ENCODE measurements at regions not wholly inside any gene's neighbourhood (a gene's known extent, or its start where the extent isn't known, plus 50 kb on each side); places are given as distances from the start of the nearest gene placed in this dataset.

DNA sequence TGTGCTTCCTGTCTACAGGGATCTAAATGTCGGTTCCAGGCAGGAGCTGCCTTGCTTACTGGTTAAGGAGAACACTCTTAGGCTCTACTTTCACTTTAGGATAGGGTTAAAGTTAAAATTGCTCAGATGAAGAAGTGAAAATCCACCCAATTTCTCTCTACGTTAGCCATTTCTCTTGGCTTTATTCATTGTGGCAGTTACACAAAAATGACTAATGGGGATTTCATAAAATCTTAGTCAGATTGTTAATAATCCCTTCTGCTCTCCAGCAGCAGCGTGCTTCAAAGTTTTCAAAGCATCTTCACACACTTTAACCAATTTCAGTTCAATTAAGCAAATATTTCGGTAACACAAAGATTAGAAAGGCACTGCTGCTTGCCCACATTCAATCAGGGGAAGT, 58.4 kb upstream of the RCN1 start:
- TF ChIP-seq, protein P1, sequence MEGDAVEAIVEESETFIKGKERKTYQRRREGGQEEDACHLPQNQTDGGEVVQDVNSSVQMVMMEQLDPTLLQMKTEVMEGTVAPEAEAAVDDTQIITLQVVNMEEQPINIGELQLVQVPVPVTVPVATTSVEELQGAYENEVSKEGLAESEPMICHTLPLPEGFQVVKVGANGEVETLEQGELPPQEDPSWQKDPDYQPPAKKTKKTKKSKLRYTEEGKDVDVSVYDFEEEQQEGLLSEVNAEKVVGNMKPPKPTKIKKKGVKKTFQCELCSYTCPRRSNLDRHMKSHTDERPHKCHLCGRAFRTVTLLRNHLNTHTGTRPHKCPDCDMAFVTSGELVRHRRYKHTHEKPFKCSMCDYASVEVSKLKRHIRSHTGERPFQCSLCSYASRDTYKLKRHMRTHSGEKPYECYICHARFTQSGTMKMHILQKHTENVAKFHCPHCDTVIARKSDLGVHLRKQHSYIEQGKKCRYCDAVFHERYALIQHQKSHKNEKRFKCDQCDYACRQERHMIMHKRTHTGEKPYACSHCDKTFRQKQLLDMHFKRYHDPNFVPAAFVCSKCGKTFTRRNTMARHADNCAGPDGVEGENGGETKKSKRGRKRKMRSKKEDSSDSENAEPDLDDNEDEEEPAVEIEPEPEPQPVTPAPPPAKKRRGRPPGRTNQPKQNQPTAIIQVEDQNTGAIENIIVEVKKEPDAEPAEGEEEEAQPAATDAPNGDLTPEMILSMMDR (IDR thresholded peaks at IDR 0.05), result no peak
- TF ChIP-seq POLR2A (IDR thresholded peaks at IDR 0.05), result no peak
- DNase-seq, result no peak
- Histone ChIP-seq H3K4me3 (no peak overlapping the region), H3K4me1 (no peaks in the 10 kb centered on the region), H3K9me3 (no peaks in the 10 kb centered on the region), H3K27me3 (no peaks in the 10 kb centered on the region), H3K36me3 (no peaks in the 10 kb centered on the region), H3K27ac (no peak overlapping the region)
- intact Hi-C loops (cut with DNase I; ENCODE audit: low total_unique reads), result no loop called here

GRCh38 chr11:32032052-32032451, 58.8 kb upstream of the RCN1 start:
- Histone ChIP-seq H3K36me3 (no peaks in the 10 kb centered on the region), H3K27ac (no peak overlapping the region), H3K4me1 (no peaks in the 10 kb centered on the region), H3K27me3 (no peaks in the 10 kb centered on the region), H3K9me3 (no peaks in the 10 kb centered on the region), H3K4me3 (no peak overlapping the region)
- DNase-seq, result no peak
- intact Hi-C loops (cut with DNase I; ENCODE audit: low total_unique reads), result no loop called here
- TF ChIP-seq, protein P1 (IDR thresholded peaks at IDR 0.05), result no peak
- TF ChIP-seq POLR2A (IDR thresholded peaks at IDR 0.05), result no peak

DNA sequence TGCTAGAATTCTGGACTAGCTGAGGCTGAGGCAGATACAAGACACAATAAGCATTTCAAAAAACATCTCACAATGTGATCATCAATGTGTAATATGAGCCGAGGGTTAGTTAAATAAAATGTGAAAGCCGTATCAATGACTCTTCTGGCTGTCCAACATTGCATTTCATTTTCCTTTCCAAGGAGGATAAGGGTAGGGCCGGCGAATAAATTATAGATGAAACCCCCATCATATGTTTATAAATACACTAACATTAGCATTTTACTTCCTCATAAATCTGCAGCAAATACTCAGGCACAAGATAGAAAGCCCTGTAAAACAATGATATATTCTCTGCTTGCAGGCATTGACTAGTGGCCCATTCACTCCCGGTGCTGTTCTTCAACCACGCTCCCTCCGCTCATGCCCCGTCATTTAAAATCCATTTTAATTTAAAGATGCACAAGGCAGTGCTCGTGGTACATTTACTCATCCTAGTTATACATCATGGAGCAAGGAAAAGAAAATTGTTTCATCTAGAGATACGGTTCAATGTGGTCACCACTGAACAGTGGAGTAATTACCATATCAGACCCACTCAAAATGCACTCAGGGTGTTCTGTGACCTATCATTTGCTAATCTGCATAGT, 59.9 kb upstream of the RCN1 start:
- no peaks in the 10 kb centered on the region for H3K4me1 ChIP-seq
- intact Hi-C loops (cut with DNase I; ENCODE audit: low total_unique reads), result no loop called here
- H3K4me3 ChIP-seq, result no peak overlapping the region
- TF ChIP-seq, protein P1 (IDR thresholded peaks at IDR 0.05), result no peak
- no peak for TF ChIP-seq POLR2A (IDR thresholded peaks at IDR 0.05)
- no peak for DNase-seq
- H3K9me3 ChIP-seq, result no peaks in the 10 kb centered on the region
- no peaks in the 10 kb centered on the region for H3K36me3 ChIP-seq
- H3K27me3 ChIP-seq, result no peaks in the 10 kb centered on the region
- H3K27ac ChIP-seq, result no peak overlapping the region

GRCh38 chr11:32029721-32030120, 61.2 kb upstream of the RCN1 start:
- Histone ChIP-seq H3K27ac (no peak overlapping the region), H3K9me3 (no peaks in the 10 kb centered on the region), H3K36me3 (no peaks in the 10 kb centered on the region), H3K27me3 (no peaks in the 10 kb centered on the region), H3K4me1 (no peaks in the 10 kb centered on the region), H3K4me3 (no peak overlapping the region)
- intact Hi-C loops (cut with DNase I; ENCODE audit: low total_unique reads), result no loop called here
- DNase-seq, result no peak
- no peak for TF ChIP-seq POLR2A (IDR thresholded peaks at IDR 0.05)
- TF ChIP-seq, protein P1 (IDR thresholded peaks at IDR 0.05), result no peak

DNA sequence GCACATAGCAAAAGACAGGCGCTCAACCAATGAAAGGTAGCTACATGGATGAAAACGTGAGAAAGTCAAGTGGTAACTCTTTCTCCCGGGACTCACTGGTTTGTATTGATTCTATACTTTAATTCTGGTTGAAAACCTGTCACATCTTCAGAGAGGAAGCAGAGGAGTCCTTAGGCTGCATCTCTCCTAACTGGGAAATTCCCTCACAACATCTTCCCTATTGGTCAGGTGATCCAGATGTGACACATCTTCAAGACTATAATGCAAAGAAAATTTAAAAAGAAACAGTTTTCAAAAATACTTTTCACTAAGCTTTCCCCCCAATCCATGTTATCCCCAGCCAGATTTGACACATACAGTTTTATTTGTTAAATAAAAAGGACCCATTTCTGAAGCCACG, 62.7 kb upstream of the RCN1 start:
- H3K9me3 ChIP-seq, result no peaks in the 10 kb centered on the region
- H3K27me3 ChIP-seq, result no peaks in the 10 kb centered on the region
- no peaks in the 10 kb centered on the region for H3K36me3 ChIP-seq
- H3K27ac ChIP-seq, result no peak overlapping the region
- TF ChIP-seq, protein P1 (IDR thresholded peaks at IDR 0.05), result no peak
- no peak for TF ChIP-seq POLR2A (IDR thresholded peaks at IDR 0.05)
- no peaks in the 10 kb centered on the region for H3K4me1 ChIP-seq
- no peak for DNase-seq
- intact Hi-C loops (cut with DNase I; ENCODE audit: low total_unique reads), result no loop called here
- H3K4me3 ChIP-seq, result no peak overlapping the region
